Fibroblast of upper back skin (primary cell): ENCODE measurements at regions not wholly inside any gene's neighbourhood (a gene's known extent, or its start where the extent isn't known, plus 50 kb on each side); places are given as distances from the start of the nearest gene placed in this dataset.

Experiments used
- DNase-seq: peaks from one replicate; pipeline ENCODE4 v3.0.0-alpha.2; 2013

DNA sequence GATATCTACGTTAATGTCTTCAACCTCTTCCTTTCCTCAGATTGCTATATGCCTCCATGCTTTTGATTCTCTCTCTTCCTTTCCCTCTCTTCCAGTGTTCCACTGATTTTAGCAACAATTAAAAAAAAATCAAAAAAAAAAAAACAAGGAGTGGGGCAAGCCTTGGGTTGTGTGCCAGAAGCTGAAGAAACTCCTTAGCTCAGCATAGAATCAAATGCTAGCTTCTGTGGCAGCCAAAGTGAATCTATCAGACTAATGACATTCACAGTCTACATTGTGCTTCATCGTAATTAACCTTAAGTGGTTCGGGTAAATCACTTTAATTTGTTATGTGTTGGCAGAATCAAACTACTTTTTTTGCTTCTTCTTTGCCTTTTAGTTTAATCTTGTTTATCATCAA lies 237.3 kb downstream of the TMEM167A start:
- no peak for DNase-seq

- no peak for DNase-seq
Measured at GRCh38 chr5:82835488-82835887, 241.7 kb downstream of the TMEM167A start.

- no peak for DNase-seq
Measured at GRCh38 chr5:82834151-82834550, 243.0 kb downstream of the TMEM167A start.

- DNase-seq: no peak
Measured at GRCh38 chr5:82833277-82833676, 243.9 kb downstream of the TMEM167A start.

DNA sequence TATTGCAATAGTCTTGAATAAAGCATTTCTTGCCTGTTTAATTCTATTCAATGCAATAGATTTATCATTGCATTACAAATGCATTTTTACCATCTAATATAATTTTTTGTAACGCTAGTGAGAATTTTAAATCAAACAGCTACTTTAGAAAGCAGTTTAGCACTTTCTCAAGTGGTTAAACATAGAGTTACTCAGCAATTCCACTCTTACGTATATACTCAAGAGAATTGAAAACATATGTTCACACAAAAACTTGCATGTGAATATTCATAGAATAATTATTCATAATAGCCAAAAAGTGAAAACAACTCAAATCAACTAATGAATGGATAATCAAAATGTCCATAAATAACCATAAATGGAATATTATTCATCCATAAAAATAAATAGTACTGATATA lies 244.7 kb downstream of the TMEM167A start:
- no peak for DNase-seq

DNA sequence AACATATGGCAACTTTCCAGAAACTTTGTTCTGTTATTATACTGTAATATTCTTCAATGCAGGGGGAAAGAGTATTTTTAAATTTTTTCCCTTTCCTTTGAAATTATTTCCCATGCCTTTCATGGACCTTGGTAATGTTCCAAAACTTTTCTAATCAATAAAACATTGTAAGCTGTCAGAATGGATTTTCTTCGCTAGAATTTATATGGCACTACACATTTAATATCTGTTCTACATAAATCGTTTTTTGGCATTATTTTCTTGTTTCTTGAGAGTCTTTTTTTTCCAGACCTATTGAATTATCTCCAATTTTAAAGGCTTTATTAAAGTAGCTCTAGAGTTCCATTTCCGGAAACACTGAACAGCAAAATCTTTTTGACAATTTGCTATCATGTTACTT lies 249.0 kb downstream of the TMEM167A start:
- DNase-seq: no peak

DNA sequence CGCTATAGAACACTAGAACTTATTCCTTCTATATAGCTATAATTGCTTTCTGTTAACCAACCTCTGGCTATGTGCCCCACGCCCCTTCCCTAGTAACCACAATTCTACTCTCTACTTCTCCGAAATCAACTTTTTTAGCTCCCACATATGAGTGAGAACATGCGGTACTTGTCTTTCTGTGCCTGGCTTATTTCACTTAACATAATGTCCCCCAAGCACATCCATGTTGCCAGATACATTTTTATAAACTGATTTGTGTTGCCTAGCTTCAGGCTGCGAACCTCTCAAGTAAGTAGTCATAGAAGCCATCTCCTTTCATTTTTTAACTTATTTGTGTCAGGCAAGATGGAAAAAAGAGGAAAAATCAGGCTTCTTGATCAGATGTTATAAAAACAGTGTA lies 249.5 kb downstream of the TMEM167A start:
- no peak for DNase-seq

DNA sequence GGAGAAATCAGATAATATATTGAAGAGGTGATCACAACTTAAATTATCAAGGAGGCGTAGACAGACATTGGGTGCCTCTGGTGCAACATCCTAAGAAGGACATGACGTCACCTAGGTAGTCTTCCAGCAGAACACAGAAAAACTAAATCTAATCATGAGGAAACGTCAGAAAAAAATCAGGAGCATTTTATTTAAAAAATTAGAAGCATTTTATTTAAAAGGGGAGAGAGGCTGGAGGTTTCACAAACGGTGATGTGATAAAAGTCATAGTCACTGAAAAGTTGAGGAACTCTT lies 254.6 kb downstream of the TMEM167A start:
- no peak for DNase-seq

GRCh38 chr5:82821846-82822633 lies 255.2 kb downstream of the TMEM167A start:
- peak; percentile 6 for DNase-seq

DNA sequence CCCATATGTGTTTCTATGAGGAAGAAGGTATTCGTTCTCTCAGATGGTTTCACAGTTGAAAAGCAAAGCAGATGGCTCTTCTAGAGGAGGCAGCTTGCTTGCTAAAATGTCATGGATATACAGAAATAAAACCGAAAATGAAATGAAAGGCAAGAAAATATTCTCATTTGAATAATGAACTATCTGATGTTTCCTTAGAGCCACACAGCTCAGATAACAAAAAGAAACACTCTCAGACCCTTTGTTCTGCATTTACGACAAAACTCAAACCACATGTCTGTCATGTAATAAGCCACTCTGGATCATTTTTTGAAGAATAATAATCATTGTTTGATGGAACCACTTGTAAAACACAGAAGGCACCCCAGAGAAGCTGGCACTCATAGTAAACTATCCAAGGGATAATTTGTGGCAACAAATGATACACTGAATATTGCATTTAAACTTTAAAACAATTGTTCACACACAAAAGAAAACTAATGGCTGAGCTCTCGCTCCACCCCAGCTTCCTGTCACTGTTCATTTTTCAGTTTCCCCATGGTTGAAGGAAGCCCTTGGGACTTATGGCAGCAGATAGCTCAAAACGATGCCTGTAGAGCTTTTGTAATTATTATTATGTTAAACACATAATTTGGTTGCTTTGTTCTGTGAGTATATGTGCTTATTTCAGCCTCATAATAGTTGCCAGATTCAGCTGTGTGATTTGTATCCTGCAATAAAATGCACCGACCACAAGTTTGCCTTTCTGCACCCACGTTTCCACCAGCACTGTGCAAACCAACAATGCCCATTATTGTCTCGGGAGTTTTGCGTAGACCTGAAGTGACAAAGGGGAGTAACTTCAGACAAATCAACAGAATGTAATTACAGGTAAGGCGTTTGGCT lies 256.0 kb downstream of the TMEM167A start:
- DNase-seq: no peak

DNA sequence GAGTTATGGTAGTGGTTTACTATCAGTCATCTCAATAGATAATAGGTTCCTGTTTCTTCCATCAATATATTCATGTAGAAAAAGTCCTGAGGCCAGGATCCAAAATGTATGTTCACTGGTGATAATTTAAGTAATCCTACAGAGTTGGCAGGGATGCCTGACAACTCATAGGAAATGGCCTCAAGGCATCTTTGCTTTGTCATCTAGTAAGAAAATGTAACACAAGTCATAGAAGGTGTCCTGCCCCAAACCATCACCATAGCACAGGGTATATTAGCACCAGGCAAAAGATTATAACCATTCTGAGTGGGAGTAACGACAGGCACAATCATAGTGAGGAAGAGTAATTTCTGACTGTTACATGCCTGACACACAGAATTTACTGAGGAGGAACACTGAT lies 257.0 kb downstream of the TMEM167A start:
- DNase-seq: no peak

DNA sequence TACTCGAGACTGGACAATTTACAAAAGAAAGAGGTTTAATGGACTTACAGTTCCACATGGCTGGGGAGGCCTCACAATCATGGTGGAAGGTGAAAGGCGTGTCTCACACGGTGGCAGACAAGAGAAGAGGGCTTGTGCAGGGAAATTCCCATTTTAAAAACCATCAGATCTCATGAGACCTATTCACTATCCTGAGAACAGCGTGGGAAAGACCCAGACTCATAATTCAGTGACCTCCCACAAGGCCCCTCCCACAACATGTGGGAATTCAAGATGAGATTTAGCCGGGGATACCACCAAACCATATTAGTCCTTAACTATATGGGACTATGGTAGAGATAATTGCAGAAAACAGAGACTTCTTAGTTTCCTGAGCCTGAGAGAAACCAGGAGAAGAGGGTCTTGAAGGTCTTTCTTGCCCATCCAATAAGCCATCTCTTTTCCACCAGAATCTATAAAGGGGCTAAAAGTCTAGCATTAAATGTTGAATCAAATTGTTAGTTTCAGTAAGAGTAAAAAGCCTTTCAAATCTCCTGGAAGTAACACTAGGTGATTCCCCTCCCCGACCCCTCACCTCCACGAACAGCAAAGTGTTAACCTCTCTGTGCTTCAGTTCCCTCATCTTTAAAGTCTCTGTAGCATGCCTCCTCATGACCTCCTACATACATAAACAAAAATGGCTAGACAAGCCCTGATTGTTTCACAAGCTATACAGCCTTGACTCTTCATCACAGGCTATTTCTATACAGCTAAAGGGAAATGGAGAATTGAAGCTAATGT lies 259.1 kb downstream of the TMEM167A start:
- DNase-seq: no peak

- DNase-seq: no peak
Measured at GRCh38 chr5:82816926-82817325, 260.3 kb downstream of the TMEM167A start.

- DNase-seq: no peak
Measured at GRCh38 chr5:82815871-82816270, 261.3 kb downstream of the TMEM167A start.

GRCh38 chr5:82813861-82814260 lies 263.3 kb downstream of the TMEM167A start:
- no peak for DNase-seq

DNA sequence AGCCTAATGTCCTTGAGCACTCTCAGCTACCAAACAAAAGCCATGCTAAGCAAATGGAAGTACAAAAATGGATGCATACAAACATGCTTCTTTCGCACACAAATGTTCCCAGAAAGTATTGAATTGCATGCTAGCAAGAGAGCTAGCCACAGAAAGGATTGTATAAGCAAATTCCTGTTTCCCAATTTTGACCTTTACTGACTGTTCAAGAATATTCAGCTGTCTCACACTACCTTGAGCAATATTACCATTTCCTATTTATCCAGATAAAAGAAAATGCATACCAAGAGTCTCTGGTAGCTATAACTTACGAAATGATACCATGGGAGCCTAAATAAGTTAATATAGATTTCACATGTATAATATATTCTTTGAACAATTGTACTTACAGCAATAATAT lies 264.6 kb downstream of the TMEM167A start:
- peak; percentile 51 for DNase-seq

DNA sequence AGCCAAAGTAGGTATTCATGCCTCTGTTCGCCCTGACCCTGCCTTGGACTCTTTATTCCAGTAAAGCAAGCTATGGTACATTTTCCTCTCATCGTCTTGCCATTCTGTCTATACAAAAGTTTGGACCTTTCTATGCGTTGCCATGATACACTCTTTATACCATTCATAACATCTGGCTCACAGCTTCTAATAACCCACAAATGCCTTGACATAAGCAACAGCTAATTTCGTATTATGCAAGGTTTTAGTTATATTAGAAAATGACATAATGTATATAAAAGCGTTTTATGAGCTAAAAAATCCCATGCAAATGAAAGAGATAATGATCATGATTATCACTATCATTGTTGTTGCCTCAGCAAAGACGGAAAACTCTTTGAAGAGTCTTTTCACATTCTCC lies 265.7 kb downstream of the TMEM167A start:
- no peak for DNase-seq

DNA sequence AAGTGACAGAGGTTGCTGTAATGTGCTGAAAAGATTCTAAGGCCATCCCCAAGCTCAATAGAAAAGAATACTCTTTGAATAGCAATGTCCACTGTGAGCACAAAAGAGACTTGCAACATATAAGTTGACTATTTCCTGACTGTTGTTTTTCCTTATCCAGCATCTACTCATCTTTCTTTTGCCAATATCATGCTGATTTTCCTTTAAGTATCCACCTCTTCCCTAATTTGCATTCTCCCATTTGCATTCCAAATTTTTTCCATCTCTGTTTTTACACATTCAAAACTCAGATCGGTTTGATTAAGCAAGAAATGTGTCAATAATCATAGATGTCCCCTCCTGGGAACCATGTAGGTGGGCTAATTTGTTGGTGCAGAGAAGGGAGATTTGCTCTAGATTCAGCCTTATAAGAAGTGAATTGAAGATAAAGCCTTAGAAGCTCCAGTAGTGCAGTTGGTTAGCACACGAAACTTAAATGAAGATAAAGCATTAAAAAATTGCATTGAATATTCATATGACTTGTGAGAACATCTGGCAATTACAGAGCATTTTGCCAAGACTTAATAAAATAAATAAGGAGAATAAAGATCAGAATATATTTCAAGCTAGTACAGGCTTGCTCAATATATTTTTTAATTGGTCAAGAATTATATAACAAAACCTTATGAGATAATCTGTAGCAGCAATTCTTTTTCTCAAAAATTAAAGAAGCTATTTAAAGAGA lies 267.6 kb downstream of the TMEM167A start:
- DNase-seq: no peak

GRCh38 chr5:82808960-82809359 lies 268.2 kb downstream of the TMEM167A start:
- peak; percentile 10 for DNase-seq

DNA sequence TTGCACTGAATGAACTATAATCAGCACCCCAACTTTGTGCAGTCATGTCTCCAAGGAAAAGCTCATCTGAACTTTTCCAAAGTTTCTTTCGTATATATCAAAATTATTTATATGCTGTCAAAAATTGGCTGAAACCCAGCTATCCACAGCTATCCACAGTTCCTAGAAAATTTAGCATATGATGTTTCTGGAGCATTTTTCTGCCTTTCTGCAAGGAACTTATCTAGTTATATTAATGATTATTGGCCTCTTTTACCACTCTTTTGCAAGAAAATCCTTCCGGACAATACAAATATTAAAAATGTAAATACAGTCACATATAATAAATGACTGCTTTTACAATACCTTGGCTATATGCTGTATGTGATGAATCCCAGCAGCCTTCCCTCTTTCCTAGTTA lies 270.2 kb downstream of the TMEM167A start:
- no peak for DNase-seq

DNA sequence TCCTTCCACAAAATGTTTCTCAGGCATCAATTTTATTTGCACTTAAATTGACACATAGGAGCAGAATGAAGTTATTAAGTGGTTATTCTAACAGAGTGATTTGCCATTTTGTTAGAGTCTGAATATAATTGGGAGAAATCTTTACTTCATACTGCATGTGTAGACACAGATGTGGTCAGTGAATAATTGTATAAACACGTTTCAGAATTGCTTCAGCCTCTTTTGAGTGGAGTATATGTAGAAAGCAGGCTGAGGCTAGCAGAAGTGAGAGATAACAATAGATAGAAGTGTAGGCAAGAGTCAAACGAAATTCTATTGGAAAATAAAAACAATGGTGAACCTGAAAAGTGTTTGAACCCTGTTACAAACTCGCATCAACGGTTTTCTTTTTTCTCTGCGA lies 270.7 kb downstream of the TMEM167A start:
- peak; percentile 33 for DNase-seq

DNA sequence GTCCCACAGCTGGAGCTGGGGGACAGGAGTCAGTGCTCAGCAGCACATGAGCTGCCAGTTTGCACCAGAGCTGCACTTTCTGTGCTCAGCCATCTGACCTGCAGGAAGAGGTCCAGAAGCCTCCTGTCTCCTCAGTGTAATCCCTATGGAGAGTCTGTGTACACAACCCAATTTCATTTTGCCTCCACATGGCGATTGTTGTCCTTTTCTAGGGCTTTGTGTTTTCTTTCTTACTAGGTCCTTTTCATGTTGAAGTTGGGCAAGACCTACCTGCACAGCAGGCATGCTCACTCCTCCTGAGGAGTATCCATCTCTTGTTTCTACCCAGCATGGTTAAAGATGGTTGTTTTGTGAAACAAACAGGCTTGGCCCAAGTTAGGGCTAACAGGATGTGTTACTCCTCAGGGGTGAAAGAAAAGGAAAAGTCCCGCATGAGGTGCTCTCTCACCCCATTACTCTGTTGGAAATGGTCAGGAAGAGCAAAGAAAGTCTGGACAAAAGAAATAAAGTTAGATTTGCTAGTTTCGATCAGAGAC lies 273.0 kb downstream of the TMEM167A start:
- DNase-seq: no peak

DNA sequence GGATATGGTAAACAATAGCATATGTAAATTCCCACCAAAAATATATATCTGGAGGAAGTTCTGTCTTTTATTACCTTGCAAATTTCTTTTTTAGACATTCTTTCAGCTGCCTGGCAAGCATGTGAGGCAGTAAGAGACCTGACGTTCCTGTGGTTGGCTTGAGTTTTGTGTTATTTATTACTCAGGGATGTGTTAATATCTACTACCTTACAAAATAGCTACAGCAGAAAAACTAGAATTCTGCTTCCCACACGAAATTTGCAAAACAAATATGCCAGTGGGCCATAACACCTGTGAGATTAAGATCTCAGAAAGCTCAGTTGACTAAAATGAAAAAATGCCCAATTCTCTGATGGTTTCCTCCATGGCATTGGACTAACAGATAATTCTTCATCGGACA lies 274.2 kb downstream of the TMEM167A start:
- no peak for DNase-seq
